GM19324 (cell line): ENCODE measurements at regions not wholly inside any gene's neighbourhood (a gene's known extent, or its start where the extent isn't known, plus 50 kb on each side); places are given as distances from the start of the nearest gene placed in this dataset.

Experiments
- ATAC-seq: cut with Tn5 transposase; IDR thresholded peaks from one replicate; pipeline ENCODE4 v1.9.1; 2021; ENCODE audit warnings: mild to moderate bottlenecking, moderate library complexity; ENCODE audit not compliant: unreplicated experiment, low FRiP score

DNA sequence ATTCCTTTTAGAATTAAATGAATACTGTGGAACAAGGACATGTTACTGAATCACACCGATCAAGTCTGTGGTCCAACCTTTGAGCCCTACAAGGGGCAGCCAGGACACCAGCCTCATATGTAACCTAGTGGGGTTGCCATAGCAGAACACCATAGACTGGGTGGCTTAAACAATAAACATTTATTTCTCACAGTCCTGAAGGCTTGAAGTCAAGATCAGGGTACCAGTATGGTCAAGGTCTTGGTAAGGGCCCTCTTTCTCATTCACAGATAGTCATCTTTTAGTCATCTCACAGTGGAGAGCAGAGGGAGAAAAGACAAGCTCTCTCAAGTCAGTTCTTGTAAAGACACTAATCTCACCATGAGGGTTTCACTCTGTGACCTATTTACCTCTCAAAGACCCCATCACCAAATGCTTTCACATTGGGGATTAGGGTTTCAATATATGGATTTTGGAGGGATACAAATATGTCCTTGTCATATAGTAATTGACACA, 422.5 kb downstream of the GADD45G start:
- no peak for ATAC-seq

DNA sequence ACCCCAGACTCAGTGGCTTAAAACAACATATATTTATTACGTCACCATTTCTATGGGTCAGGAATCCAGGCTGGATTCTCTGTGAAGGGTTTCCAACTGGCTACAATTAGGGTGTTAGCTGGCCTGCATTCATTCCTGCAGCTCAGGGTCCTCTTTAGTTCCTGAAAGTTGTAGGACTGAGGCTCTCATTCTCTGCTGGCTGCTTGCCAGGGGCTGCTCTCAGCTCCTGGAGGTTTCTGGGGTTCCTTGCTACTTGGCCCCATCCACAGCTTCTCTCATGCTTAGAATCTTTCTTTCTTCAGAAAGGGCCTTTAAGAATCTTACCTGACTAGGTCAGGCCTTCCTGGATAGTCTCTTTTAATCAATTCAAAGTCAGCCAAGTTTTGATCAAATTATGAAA, 424.6 kb downstream of the GADD45G start:
- no peak for ATAC-seq

DNA sequence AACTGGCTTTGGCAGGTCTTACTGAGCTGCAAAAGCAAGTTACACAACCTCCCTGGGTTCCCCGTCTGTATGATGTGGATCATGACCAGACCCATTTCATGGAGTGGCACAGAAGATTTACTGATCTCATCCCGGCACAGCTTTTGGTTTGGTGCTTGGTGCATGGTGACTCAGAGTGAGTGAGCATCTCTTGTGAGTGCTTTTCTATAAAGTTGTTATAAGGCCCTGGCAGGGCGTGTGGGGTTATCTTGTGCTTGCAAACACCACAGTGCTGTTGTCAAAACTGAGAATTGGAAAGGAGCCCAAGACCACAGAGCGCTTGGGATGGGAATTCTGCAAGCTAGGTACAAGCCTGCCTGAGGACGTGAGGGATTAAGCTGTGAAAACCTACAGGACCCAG, 425.2 kb downstream of the GADD45G start:
- ATAC-seq: no peak

DNA sequence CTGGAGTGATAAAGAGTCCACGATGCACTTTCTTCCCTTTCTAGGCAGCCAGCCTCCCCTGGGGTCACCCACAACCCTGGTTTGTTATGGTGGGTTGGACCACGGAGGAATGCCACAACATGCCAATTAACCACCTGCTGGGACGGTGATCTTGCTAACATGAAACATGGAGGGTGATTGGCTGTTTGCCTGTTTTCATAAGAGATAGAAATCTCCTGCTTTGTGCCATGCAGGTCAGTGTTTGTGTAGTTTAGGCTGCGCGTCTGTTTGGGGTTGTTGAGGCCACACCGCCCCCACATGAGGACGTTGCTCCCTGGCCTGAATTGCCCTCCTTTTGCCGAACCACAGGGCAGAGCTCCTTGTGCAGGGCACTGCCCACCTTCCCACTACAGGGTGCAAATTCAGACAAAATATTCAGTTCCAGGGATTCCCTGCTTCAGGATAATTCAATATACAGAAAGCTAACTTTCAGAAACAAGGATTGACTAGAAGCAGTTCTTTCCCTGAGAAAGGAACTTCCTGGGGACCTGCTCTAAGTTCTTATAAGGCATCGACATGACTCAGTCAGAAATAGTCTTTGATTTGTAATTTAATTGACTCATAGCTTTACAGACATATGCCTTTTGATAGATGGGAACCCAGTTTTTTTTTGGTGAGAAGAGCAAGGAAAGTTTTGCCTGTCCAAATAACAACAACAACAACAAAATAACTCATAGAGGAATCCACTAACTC, 427.6 kb downstream of the GADD45G start:
- no peak for ATAC-seq

DNA sequence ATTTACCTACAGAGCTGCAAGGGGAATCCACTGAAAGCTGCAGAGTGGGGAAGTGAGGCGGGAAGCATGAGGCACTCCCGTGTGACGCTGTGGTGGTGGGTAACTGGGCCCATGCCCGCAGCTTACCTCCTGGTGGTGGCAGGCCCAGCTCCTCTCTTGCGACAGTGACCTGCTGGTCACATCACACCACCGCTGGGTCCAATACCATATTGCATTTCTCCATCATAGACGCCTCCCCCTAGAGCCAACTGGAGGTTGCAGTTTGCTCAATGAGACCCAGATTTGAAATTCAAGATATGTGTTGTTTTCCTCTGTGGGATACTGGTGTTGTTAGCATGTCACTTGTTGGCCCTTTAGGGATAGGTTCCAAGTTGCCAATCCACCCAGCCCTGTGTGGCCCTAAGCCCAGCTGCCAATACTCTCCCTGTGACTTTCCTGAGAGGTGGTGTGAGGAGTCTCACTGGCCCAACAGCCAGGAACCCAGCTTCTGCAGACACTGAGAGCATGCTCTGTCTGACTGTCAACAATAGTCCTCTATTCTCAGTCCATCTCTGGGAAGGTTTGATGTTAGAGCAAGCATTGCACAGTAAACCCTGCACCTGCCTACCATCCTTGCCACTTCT, 428.3 kb downstream of the GADD45G start:
- no peak for ATAC-seq

DNA sequence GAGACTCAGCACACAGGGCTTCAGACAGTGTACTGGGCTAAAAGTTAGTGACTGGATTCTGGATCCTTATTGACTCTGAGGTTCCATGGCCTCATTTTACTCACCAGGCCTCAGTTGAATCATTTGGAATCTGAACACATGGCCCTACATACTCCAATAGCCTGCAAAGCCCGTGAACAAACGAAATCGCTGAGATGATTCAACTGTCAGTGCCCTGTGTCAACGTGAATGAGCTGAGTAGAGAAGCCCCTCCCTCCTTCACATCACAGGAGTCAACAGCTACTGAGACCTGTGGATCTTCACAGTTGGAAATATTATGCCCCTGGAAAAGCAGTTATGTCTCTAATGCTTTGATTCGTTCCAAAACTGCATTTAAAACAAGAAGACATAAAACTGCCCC, 429.3 kb downstream of the GADD45G start:
- no peak for ATAC-seq

DNA sequence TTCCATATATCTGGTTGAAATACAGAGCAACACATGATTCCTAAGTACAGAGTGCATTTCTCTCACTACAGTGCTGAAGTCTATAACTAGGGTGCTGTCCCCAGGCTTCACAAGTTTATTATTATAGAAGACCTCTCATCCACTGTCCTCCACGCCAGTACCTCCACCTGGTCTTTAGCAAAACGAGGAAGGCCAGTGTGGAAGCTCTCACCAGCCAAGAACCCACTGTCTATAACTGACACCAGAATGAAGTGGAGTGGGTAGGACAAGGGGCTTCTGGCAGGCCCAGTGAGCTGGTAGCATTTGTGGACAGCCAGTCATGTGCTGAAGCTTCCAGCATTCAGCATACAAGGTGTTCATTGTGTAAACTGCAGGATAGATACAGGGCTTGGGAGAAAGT, 430.7 kb downstream of the GADD45G start:
- no peak for ATAC-seq

DNA sequence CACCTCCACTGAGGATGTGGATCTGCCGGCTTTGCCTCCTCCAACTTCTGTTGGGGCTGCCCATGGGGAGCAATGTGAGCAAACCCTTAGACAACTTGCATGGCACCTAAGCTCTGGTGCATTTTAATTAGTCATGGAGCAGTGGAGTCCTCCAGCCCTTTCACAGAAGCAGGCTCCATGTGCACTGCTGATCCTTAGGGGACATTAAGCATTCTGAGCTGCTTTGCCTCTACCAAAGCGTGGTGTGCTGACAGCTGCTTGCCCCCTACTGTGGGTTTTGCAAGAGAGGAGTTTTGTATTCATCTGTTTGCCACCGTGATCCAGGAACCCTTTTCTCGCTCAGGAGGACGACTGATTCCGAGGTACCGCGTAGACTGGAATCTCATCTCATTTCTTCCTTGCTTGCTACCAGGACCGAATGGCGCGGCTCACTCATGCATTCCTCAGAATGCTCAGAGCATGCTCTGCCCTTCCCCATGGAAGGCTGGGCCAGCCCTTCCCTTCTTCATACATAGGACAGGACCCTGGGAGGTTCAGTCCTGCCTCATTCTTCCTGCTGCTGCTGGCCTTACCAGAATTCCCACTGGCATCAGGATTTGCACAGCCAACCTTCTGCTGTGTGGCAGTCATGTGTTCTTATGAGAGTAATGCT, 432.5 kb downstream of the GADD45G start:
- no peak for ATAC-seq

DNA sequence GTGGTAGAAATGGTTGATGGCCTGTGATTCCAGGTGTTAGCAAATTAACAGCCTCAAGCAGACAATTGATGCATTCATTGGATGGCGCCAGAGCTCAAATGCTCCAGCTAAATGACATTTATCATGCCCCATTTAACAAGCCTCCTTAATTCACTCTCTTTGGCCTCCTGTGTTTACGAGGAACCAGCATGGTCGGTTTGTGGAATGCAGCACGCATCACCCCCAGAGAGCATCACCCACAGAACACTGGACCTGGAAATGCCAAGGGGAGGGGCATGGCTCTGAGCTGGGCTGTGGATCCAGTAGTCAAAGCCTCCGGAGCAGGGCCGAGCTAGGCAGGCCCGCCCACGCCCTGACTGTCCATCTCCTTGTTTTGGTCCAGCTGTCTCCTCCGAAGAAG, 434.0 kb downstream of the GADD45G start:
- ATAC-seq: no peak

DNA sequence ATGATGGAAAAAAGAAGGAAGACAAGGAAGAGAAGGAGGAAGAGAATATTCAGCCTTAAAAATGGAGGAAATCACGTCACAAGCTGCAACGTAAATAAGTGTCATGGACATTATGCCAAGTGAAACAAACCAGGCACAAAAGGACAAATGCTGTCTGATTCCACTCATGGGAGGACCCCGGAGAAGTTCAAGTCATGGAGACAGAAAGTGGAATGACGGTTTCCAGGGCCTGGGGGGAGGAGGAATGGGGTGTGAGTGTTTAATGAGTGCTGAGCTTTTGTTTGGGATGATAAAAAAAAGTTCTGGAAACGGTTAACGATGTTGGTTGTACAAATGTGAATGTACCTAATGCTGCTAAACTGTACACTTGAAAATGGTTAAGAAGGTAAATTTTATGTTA, 439.5 kb downstream of the GADD45G start:
- no peak for ATAC-seq

DNA sequence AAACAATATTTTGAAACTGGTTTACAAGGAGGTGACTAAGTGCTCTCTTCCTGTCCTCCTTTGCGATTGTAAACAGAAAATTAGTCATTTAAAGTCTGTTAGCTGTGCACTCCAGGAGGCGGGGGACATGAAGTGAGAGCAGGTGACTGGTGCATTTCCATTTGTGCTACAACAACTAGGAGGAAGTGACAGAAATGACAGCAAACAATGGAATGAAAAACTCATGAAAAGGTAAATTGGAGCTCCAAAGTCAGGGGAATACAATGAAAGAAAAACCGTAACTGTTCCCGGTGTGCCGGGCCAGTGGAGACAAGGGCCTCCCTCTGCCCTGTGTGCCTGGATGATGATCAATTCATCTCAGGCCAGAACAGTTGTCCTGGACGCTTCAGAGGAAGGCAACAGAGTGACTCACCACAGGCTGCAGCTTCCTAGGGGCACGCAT, 439.9 kb downstream of the GADD45G start:
- no peak for ATAC-seq

DNA sequence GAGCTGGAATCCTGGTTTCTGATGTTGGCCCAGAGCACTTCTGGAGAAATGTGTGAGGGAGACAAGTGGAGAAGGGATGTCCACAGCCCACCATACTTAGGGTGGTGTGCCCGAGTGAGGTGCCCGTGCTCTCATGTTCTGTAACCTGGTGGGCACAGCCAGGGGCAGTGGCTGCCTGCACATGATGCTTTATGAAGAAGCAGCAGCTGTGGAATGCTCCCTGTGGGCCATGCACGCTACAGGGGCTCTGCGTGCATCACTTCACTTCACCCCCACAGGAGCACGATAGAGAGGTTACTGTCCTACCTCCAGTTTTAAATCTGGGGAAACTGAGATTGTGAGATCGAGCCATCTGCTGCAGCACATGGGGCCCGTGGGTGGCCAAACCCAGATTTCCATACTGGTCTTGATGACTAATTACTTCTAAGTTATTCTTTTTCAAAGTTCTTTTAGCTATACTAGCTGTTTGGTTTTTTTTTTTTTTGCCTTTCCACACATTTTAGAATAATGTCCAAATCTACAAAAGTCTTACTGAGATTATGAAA, 441.6 kb downstream of the GADD45G start:
- no peak for ATAC-seq

DNA sequence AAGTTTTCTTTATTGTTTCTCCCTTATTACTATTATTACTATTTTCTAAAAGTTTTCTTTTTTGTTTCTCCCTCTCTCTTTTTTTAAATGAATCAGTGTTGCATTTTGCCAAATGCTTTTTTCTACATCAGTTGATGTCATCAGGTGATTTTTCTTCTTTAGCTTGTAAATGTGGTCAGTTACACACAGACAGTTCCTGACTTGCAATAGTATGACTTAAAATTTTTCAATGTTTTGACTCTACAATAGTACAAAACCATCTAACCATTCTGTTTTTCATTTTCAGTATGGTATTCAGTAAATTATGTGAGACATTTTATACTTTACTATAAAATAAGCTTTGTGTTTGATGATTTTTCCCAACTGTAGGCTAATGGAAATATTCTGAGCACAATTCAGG, 443.0 kb downstream of the GADD45G start:
- no peak for ATAC-seq

DNA sequence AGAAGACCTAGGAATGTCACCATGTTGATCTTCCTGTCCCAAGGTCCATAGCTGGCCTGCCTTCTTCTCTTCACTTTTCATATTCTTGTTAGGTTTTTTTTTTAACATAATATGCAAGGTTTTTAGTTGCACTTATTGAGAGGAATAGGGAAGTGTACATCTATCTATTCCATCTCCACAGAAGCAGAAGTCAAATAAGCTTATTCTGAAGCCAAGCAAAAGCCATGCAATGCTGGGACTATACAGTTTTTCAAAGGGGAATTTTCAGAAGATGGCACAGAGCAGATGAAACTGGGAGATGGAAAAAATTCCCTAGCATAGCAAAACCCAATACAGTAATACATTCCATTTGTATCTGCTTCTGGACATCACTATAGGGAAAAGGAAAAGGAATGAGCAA, 447.6 kb downstream of the GADD45G start:
- no peak for ATAC-seq

DNA sequence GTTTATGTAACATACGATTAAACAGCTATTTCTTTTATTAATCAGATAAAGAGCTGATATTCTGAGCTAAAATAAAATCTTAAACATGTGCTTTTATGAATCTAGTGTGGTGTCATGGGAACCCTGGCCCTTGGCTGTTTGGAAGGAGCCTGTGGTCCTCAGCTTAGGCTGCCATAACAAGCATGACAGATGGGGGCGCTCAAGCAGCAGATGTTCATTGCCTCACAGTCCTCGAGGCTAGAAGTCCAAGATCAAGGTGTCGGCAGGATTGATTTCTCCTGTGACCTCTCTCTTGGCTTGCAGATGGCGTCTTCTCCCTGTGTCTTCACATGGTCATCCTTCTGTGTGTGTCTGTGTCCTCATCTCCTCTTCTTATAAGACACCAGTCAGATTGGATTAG, 448.2 kb downstream of the GADD45G start:
- no peak for ATAC-seq

DNA sequence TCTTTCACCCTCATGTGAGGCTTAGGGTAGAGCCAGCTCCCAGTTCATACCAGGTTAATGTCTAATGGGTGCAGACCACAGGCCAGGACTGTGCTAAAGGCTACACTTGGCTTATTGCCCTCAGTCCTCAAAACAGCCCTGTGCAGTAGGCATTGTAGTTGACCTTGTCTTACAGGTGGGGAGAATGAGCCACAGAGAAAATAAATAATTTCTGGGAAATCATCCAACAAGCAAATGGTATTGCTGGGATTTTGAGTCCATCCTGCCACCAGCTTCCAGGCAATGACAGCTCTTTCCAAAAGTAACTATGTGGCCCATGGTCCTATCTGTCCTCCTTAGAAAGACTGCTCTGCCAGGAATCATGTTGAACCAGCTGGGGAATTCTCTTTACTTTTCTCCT, 450.0 kb downstream of the GADD45G start:
- ATAC-seq: no peak

DNA sequence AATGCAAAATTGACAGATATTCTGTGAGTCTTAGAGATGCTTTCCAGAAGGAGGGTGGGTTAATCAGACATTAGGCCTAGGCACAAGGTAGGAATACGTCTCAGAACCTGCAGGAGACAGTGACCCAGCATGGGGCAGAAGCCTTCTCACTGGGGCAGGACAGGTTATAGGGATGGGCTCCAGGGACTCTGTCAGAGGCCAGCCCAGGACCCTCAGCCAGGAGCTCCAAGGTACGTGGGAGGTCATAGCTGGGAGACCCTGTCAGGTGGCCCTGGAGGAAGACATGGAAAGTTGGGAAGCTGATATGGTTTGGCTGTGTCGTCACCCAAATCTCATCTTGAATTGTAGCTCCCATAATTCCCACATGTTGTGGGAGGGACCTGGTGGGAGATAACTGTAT, 450.4 kb downstream of the GADD45G start:
- no peak for ATAC-seq

DNA sequence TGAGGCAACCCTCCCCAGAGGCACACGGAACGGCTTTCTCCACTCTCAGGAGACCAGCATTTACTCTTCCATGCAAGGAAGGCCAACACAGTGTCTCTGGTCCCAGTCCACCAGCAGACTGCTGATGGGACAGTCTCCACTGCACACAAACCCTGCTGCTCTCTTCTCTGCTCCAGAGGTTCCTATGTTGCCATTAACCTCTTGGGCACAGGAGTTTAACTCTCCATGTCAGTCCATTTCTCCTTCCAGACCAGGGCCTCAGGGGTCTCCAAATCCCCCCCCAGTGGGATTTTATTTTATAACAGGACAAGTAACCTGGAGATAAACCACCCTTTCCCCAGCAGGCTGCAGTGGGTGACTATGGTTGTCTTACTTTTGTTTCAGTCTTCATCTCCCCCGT, 452.5 kb downstream of the GADD45G start:
- no peak for ATAC-seq

DNA sequence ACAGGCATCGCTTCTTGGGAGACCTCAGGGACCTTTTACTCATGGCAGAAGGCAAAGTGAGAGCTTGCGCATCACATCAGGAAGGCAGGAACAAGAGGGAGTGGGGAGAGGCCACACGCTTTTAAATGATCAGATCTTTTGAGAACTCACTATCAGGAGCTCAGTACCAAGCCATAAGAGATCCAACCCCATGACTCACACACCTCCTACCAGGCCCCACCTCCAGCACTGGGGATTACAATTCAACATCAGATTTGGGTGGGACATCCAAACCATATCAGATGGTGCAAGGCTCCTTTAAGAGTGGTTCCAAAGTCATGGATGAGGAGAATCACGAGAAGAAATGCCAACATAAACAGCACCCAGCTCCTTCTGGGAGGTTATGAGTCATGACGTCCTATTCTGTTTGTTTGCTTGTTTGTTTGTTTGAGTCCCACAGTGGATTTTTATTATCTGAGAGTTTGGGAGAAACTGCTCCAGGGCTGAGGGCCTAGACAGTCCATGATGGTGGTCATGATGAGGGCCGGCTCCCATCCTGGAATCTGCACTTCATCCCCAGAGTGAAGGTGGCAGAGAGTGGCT, 453.5 kb downstream of the GADD45G start:
- no peak for ATAC-seq

DNA sequence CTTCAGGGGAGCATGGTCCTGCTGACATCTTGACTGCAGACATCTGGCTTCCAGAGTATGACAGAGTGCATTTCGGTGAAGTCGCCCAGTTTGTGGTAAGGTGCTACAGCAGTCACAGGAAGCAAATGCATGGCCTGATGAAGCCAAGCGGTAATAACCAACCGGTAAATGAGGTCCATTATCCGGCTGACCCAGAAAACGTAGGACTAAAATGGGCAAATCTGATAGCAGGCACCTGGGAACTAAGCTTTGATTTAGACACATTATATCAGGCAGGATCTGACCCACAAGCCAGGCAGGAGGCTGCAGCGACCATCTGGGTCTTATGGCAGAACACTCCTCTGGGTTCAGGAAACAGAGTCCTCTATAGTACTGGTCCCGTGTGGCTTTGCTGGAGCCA, 454.6 kb downstream of the GADD45G start:
- ATAC-seq: no peak

DNA sequence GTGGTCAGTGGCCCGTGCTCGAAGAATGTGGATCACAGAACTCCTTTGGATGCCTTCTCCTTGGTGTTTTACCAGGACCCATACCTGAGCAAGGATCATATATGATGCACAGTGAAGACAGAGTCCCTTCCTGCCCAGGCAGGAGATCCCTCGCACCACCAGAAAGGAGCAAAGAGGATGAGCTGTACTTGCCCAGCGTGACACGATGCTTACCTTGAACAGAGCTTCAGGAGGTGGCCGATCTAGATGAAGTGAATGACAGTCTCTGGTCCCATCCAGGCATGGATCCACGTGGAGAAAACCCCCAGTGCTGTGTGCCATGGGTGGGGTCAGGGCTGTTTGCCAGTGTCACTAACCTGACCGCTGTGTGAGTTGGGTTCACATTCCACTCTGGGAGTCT, 455.4 kb downstream of the GADD45G start:
- no peak for ATAC-seq
